ENCODE measurements at regions not wholly inside any gene's neighbourhood (a gene's known extent, or its start where the extent isn't known, plus 50 kb on each side); places are given as distances from the start of the nearest gene placed in this dataset.
"Not testable (repeated sequence)": the region's sequence is repeated elsewhere in the genome, so short reads cannot be mapped to it uniquely, and the experiment has no call there.

- Histone ChIP-seq H3K9me3 (ENCODE audit: control insufficient read depth, low read length) (no peaks in the 10 kb centered on the region), H3K4me1 (ENCODE audit: control insufficient read depth, insufficient read depth, low read length, poor library complexity, severe bottlenecking) (no peaks in the 10 kb centered on the region), H3K27ac (ENCODE audit: low read depth, low read length, severe bottlenecking) (no peak overlapping the region), H3K36me3 (ENCODE audit: control insufficient read depth, insufficient read depth, low read length) (no peaks in the 10 kb centered on the region), H3K4me3 (ENCODE audit: extremely low read depth, insufficient read depth, low read length, poor library complexity, severe bottlenecking) (no peak overlapping the region)
- WGBS, 2 experiments (ENCODE audit: insufficient coverage in 2 of 2), result 89 to 95% methylated on average over 3 of the region's 5 CpGs
Observed at GRCh38 chr7:119900996-119901672, 371.8 kb upstream of the KCND2 start.

- Histone ChIP-seq H3K4me1 (ENCODE audit: control insufficient read depth, insufficient read depth, low read length, poor library complexity, severe bottlenecking) (no peaks in the 10 kb centered on the region), H3K36me3 (ENCODE audit: control insufficient read depth, insufficient read depth, low read length) (no peaks in the 10 kb centered on the region), H3K9me3 (ENCODE audit: control insufficient read depth, low read length) (no peaks in the 10 kb centered on the region), H3K4me3 (ENCODE audit: extremely low read depth, insufficient read depth, low read length, poor library complexity, severe bottlenecking) (no peak overlapping the region), H3K27ac (ENCODE audit: low read depth, low read length, severe bottlenecking) (no peak overlapping the region)
- WGBS, 2 experiments (ENCODE audit: insufficient coverage in 2 of 2), result no CpG with 5 or more reads among the region's 2 CpGs
Observed at GRCh38 chr7:119903085-119903484, 369.9 kb upstream of the KCND2 start.

GRCh38 chr7:119905495-119905894, 367.5 kb upstream of the KCND2 start:
- Histone ChIP-seq H3K36me3 (ENCODE audit: control insufficient read depth, insufficient read depth, low read length) (no peaks in the 10 kb centered on the region), H3K4me1 (ENCODE audit: control insufficient read depth, insufficient read depth, low read length, poor library complexity, severe bottlenecking) (no peaks in the 10 kb centered on the region), H3K9me3 (ENCODE audit: control insufficient read depth, low read length) (no peaks in the 10 kb centered on the region), H3K27ac (ENCODE audit: low read depth, low read length, severe bottlenecking) (no peak overlapping the region), H3K4me3 (ENCODE audit: extremely low read depth, insufficient read depth, low read length, poor library complexity, severe bottlenecking) (no peak overlapping the region)
- WGBS, 2 experiments (ENCODE audit: insufficient coverage in 2 of 2), result no CpG with 5 or more reads among the region's 4 CpGs

- H3K36me3 ChIP-seq (ENCODE audit: control insufficient read depth, insufficient read depth, low read length), result no peaks in the 10 kb centered on the region
- 83 to 94% methylated on average over 1 to 2 of the region's 4 CpGs for WGBS, 2 experiments (ENCODE audit: insufficient coverage in 2 of 2)
Observed at GRCh38 chr7:119908948-119909347, 364.0 kb upstream of the KCND2 start.

GRCh38 chr7:119914119-119914518, 358.9 kb upstream of the KCND2 start:
- not testable (repeated sequence) for H3K27ac ChIP-seq (ENCODE audit: low read depth, low read length, severe bottlenecking)

More at GRCh38 chr7:119908948-119909347, 364.0 kb upstream of the KCND2 start:
- Histone ChIP-seq H3K9me3 (ENCODE audit: control insufficient read depth, low read length) (no peaks in the 10 kb centered on the region), H3K4me3 (ENCODE audit: extremely low read depth, insufficient read depth, low read length, poor library complexity, severe bottlenecking) (no peak overlapping the region), H3K4me1 (ENCODE audit: control insufficient read depth, insufficient read depth, low read length, poor library complexity, severe bottlenecking) (no peaks in the 10 kb centered on the region), H3K27ac (ENCODE audit: low read depth, low read length, severe bottlenecking) (no peak overlapping the region)

GRCh38 chr7:119916501-119916900, 356.5 kb upstream of the KCND2 start:
- Histone ChIP-seq H3K4me1 (ENCODE audit: control insufficient read depth, insufficient read depth, low read length, poor library complexity, severe bottlenecking) (no peaks in the 10 kb centered on the region), H3K36me3 (ENCODE audit: control insufficient read depth, insufficient read depth, low read length) (no peaks in the 10 kb centered on the region), H3K4me3 (ENCODE audit: extremely low read depth, insufficient read depth, low read length, poor library complexity, severe bottlenecking) (no peak overlapping the region), H3K9me3 (ENCODE audit: control insufficient read depth, low read length) (no peaks in the 10 kb centered on the region), H3K27ac (ENCODE audit: low read depth, low read length, severe bottlenecking) (no peak overlapping the region)
- no CpG with 5 or more reads among the region's 1 CpG for WGBS, 2 experiments (ENCODE audit: insufficient coverage in 2 of 2)

More at GRCh38 chr7:119914119-119914518, 358.9 kb upstream of the KCND2 start:
- H3K4me3 ChIP-seq (ENCODE audit: extremely low read depth, insufficient read depth, low read length, poor library complexity, severe bottlenecking); H3K36me3 ChIP-seq (ENCODE audit: control insufficient read depth, insufficient read depth, low read length); H3K9me3 ChIP-seq (ENCODE audit: control insufficient read depth, low read length); H3K4me1 ChIP-seq (ENCODE audit: control insufficient read depth, insufficient read depth, low read length, poor library complexity, severe bottlenecking): not testable (repeated sequence)

GRCh38 chr7:119918185-119918584, 354.8 kb upstream of the KCND2 start:
- H3K36me3 ChIP-seq (ENCODE audit: control insufficient read depth, insufficient read depth, low read length), result no peaks in the 10 kb centered on the region
- H3K9me3 ChIP-seq (ENCODE audit: control insufficient read depth, low read length), result no peaks in the 10 kb centered on the region
- no peaks in the 10 kb centered on the region for H3K4me1 ChIP-seq (ENCODE audit: control insufficient read depth, insufficient read depth, low read length, poor library complexity, severe bottlenecking)
- H3K4me3 ChIP-seq (ENCODE audit: extremely low read depth, insufficient read depth, low read length, poor library complexity, severe bottlenecking), result no peak overlapping the region
- WGBS, 2 experiments (ENCODE audit: insufficient coverage in 2 of 2), result no CpG with 5 or more reads among the region's 1 CpG
- H3K27ac ChIP-seq (ENCODE audit: low read depth, low read length, severe bottlenecking), result no peak overlapping the region

- Histone ChIP-seq H3K4me1 (ENCODE audit: control insufficient read depth, insufficient read depth, low read length, poor library complexity, severe bottlenecking) (no peaks in the 10 kb centered on the region), H3K27ac (ENCODE audit: low read depth, low read length, severe bottlenecking) (no peak overlapping the region), H3K9me3 (ENCODE audit: control insufficient read depth, low read length) (no peaks in the 10 kb centered on the region), H3K4me3 (ENCODE audit: extremely low read depth, insufficient read depth, low read length, poor library complexity, severe bottlenecking) (no peak overlapping the region), H3K36me3 (ENCODE audit: control insufficient read depth, insufficient read depth, low read length) (no peaks in the 10 kb centered on the region)
Observed at GRCh38 chr7:119919986-119920385, 353.0 kb upstream of the KCND2 start.

- Histone ChIP-seq H3K36me3 (ENCODE audit: control insufficient read depth, insufficient read depth, low read length) (no peaks in the 10 kb centered on the region), H3K27ac (ENCODE audit: low read depth, low read length, severe bottlenecking) (no peak overlapping the region), H3K4me1 (ENCODE audit: control insufficient read depth, insufficient read depth, low read length, poor library complexity, severe bottlenecking) (no peaks in the 10 kb centered on the region), H3K9me3 (ENCODE audit: control insufficient read depth, low read length) (no peaks in the 10 kb centered on the region), H3K4me3 (ENCODE audit: extremely low read depth, insufficient read depth, low read length, poor library complexity, severe bottlenecking) (no peak overlapping the region)
- WGBS, 2 experiments (ENCODE audit: insufficient coverage in 2 of 2), result 94 to 100% methylated on average over 3 to 4 of the region's 5 CpGs
Observed at GRCh38 chr7:119925581-119926289, 347.2 kb upstream of the KCND2 start.

GRCh38 chr7:119929891-119930290, 343.1 kb upstream of the KCND2 start:
- 100% methylated on average over 1 of the region's 3 CpGs; no CpG with 5 or more reads in 1 of the 2 experiments for WGBS, 2 experiments (ENCODE audit: insufficient coverage in 2 of 2)
- Histone ChIP-seq H3K36me3 (ENCODE audit: control insufficient read depth, insufficient read depth, low read length) (no peaks in the 10 kb centered on the region), H3K4me3 (ENCODE audit: extremely low read depth, insufficient read depth, low read length, poor library complexity, severe bottlenecking) (no peak overlapping the region), H3K9me3 (ENCODE audit: control insufficient read depth, low read length) (no peaks in the 10 kb centered on the region), H3K27ac (ENCODE audit: low read depth, low read length, severe bottlenecking) (no peak overlapping the region), H3K4me1 (ENCODE audit: control insufficient read depth, insufficient read depth, low read length, poor library complexity, severe bottlenecking) (no peaks in the 10 kb centered on the region)

GRCh38 chr7:119931230-119931824, 341.6 kb upstream of the KCND2 start:
- Histone ChIP-seq H3K27ac (ENCODE audit: low read depth, low read length, severe bottlenecking) (no peak overlapping the region), H3K4me1 (ENCODE audit: control insufficient read depth, insufficient read depth, low read length, poor library complexity, severe bottlenecking) (no peaks in the 10 kb centered on the region), H3K4me3 (ENCODE audit: extremely low read depth, insufficient read depth, low read length, poor library complexity, severe bottlenecking) (no peak overlapping the region), H3K36me3 (ENCODE audit: control insufficient read depth, insufficient read depth, low read length) (no peaks in the 10 kb centered on the region), H3K9me3 (ENCODE audit: control insufficient read depth, low read length) (no peaks in the 10 kb centered on the region)
- WGBS, 2 experiments (ENCODE audit: insufficient coverage in 2 of 2), result 88% methylated on average over 1 of the region's 1 CpG; no CpG with 5 or more reads in 1 of the 2 experiments

Measured in mesodermal cell (in vitro differentiated cells).